ENCODE measurements at regions not wholly inside any gene's neighbourhood (a gene's known extent, or its start where the extent isn't known, plus 50 kb on each side); places are given as distances from the start of the nearest gene placed in this dataset.

DNA sequence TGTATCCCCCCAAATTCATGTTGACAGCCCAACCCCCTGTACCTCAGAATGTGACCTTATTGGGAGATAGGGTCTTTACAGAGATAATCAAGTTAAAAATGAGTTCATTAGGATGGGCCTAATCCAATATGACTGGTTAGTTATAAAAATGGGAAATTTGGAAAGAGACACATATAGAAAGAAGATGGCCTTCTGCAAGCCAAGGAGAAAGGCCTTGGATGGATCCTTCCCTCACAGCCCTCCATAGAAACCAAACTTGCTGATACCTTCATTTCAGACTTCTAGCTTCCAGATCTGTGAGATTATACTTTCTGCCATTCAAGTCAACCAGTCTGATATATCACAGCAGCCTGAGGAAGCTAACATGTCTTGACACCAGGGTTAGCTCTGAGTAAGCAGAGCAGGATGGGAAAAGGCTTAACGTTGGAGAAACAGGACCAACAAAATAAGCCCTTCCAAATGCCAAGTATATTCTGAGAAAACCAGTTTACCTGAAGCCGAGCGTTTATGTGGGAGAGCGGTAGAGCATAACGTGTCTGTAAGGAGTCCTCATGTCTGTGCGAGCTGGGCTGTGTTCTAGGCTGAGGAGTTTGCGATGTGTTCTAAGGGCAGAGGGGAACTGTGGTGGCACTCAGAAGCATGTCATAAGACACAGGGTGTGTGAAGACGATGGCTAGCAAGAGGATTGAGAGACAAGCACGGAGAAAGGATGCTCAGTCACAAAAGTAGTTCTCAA is 206.1 kb downstream of the PIK3R1 start:
- Histone ChIP-seq H3K36me3 (ENCODE audit: control insufficient read depth, insufficient read depth, low read length) (no peaks in the 10 kb centered on the region), H3K4me3 (no peak overlapping the region), H3K9me3 (replicated peaks; ENCODE audit: control insufficient read depth, insufficient read depth, low read depth, low read length) (no peaks in the 10 kb centered on the region), H3K9ac (ENCODE audit: insufficient read depth in 1 of 2, low read depth in 2 of 2, low read length in 2 of 2) (peak overlapping the region; percentile 26 to 69; a peak in 3 of 4 replicates), H3K9me1 (ENCODE audit: control insufficient read depth, insufficient read depth, low read length) (no peaks in the 10 kb centered on the region), H3K27me3 (ENCODE audit: control insufficient read depth in 2 of 2, insufficient read depth in 2 of 2, low read length in 2 of 2) (no peaks in the 10 kb centered on the region), H3K4me2 (ENCODE audit: insufficient read depth, low read length) (peak overlapping the region; percentile 15; the same call in 1 of the 2 replicates), H4K20me1 (replicated peaks; ENCODE audit: control insufficient read depth, insufficient read depth, low read length) (no peaks in the 10 kb centered on the region), H3K27ac (ENCODE audit: extremely low read depth, low read depth, low read length) (peak overlapping the region; percentile 90), H2AFZ (ENCODE audit: low read depth, low read length) (peak overlapping the region; percentile 20; the same call in 1 of the 2 replicates), H3K4me1 (replicated peaks in 1 of 2; ENCODE audit: control insufficient read depth in 2 of 2, insufficient read depth in 2 of 2, low read length in 2 of 2) (peaks cover 44 to 88% of the 10 kb centered on the region in 2 experiments), H3K79me2 (ENCODE audit: control insufficient read depth, insufficient read depth, low read length) (no peaks in the 10 kb centered on the region)
- POLR2A ChIA-PET, result interaction anchor here (0.6 to 1.1 kb wide), 3 partner anchors 28 to 394 kb away, joined by 3 to 4 read pairs (median 3); no protein-coding TSS in a partner anchor
- WGBS (ENCODE audit: insufficient coverage, low coverage, missing lambda C conversion rate), result 85% methylated on average over 9 of the region's 9 CpGs
- FAIRE-seq (no peak), DNase-seq (ENCODE audit: extremely low read depth in 1 of 4, low spot score in 3 of 4) (no peak), ATAC-seq (no peak)
- CTCF ChIA-PET (ENCODE audit: low intra/inter-chr PET ratio), result no interaction called here
- in situ Hi-C loops (cut with MboI), result no loop called here
- BruUV-seq (replicated peaks), result no TSS peak
- intact Hi-C loops (cut with micrococcal nuclease), result no loop called here
- TF ChIP-seq, protein P1, sequence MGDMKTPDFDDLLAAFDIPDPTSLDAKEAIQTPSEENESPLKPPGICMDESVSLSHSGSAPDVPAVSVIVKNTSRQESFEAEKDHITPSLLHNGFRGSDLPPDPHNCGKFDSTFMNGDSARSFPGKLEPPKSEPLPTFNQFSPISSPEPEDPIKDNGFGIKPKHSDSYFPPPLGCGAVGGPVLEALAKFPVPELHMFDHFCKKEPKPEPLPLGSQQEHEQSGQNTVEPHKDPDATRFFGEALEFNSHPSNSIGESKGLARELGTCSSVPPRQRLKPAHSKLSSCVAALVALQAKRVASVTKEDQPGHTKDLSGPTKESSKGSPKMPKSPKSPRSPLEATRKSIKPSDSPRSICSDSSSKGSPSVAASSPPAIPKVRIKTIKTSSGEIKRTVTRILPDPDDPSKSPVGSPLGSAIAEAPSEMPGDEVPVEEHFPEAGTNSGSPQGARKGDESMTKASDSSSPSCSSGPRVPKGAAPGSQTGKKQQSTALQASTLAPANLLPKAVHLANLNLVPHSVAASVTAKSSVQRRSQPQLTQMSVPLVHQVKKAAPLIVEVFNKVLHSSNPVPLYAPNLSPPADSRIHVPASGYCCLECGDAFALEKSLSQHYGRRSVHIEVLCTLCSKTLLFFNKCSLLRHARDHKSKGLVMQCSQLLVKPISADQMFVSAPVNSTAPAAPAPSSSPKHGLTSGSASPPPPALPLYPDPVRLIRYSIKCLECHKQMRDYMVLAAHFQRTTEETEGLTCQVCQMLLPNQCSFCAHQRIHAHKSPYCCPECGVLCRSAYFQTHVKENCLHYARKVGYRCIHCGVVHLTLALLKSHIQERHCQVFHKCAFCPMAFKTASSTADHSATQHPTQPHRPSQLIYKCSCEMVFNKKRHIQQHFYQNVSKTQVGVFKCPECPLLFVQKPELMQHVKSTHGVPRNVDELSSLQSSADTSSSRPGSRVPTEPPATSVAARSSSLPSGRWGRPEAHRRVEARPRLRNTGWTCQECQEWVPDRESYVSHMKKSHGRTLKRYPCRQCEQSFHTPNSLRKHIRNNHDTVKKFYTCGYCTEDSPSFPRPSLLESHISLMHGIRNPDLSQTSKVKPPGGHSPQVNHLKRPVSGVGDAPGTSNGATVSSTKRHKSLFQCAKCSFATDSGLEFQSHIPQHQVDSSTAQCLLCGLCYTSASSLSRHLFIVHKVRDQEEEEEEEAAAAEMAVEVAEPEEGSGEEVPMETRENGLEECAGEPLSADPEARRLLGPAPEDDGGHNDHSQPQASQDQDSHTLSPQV (IDR thresholded peaks at IDR 0.05), result peak; percentile 35
- TF ChIP-seq, protein P2, sequence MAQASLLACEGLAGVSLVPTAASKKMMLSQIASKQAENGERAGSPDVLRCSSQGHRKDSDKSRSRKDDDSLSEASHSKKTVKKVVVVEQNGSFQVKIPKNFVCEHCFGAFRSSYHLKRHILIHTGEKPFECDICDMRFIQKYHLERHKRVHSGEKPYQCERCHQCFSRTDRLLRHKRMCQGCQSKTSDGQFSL (CRISPR knock-in tag; IDR thresholded peaks at IDR 0.05), result no peak
- TF ChIP-seq, protein P2 (tag; IDR thresholded peaks at IDR 0.05), result peak in 1 of 2 experiments; percentile 79; a peak in 2 of 4 replicates
- TF ChIP-seq CEBPG (CRISPR knock-in tag; IDR thresholded peaks at IDR 0.05) (no peak), CEBPG (tag; conservative IDR thresholded peaks at IDR 0.05 in 1 of 2, IDR thresholded peaks at IDR 0.05 in 1 of 2) (no peak), ZNF766 (CRISPR knock-in tag; conservative IDR thresholded peaks at IDR 0.05) (0 out of 2 replicates have a peak, but pooled peaks have one; percentile 31), JUND (IDR thresholded peaks at IDR 0.05; ENCODE audit: borderline replicate concordance, low read depth, low read length) (no peak), JUND (tag; IDR thresholded peaks at IDR 0.05; ENCODE audit: borderline replicate concordance, low read depth, low read length) (0 out of 3 replicates have a peak, but pooled peaks have one; percentile 22), ZKSCAN1 (IDR thresholded peaks at IDR 0.05; ENCODE audit: low read depth, low read length) (no peak), C11orf30 (IDR thresholded peaks at IDR 0.05; ENCODE audit: low read depth) (0 out of 2 replicates have a peak, but pooled peaks have one; percentile 6), BRD4 (IDR thresholded peaks at IDR 0.05) (0 out of 2 replicates have a peak, but pooled peaks have one; percentile 28), ZNF644 (tag; IDR thresholded peaks at IDR 0.05; ENCODE audit: low read depth) (0 out of 2 replicates have a peak, but pooled peaks have one; percentile 65), HIVEP1 (CRISPR knock-in tag; IDR thresholded peaks at IDR 0.05) (0 out of 2 replicates have a peak, but pooled peaks have one; percentile 35), NR4A1 (CRISPR knock-in tag; IDR thresholded peaks at IDR 0.05) (no peak), NR4A1 (tag; IDR thresholded peaks at IDR 0.05) (peak; percentile 5; the same call in 1 of the 2 replicates)

Data from K562 (cell line).